T-helper 1 cell treated with Interleukin-12 subunit alpha and Interleukin-12 subunit beta and Interleukin-4 antibody, amounts not matched to agents 30 ng/mL and 1 ng/mL, for 36 hours (primary cell): ENCODE measurements at regions not wholly inside any gene's neighbourhood (a gene's known extent, or its start where the extent isn't known, plus 50 kb on each side); places are given as distances from the start of the nearest gene placed in this dataset.
"Not testable (repeated sequence)": the region's sequence is repeated elsewhere in the genome, so short reads cannot be mapped to it uniquely, and the experiment has no call there.

Source experiments
- intact Hi-C: fragments of 100-400 bp; cut with micrococcal nuclease; formaldehyde crosslinking; loops from one replicate; pipeline ENCODE4 v1.15.1; 2024

DNA sequence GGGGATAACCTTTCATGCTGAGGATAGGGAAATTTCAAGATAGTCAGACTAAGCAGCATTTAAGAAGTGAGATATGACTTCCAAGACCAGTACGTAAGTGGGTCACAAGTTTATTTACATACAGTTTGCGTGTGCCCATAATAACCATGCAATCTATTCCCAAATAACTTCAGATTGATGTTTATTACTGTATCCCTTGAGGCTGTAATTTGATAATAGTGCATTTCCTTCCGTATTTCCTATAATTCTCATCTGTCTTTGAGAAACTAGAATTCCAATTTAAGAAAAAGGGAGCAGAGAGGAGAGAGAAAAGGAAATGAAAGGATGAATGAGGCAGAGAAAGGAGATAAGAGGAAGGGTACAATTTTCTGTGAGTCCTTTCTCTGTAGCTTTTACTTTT, 1073.1 kb downstream of the EPHA3 start:
- intact Hi-C loops: no loop called here

DNA sequence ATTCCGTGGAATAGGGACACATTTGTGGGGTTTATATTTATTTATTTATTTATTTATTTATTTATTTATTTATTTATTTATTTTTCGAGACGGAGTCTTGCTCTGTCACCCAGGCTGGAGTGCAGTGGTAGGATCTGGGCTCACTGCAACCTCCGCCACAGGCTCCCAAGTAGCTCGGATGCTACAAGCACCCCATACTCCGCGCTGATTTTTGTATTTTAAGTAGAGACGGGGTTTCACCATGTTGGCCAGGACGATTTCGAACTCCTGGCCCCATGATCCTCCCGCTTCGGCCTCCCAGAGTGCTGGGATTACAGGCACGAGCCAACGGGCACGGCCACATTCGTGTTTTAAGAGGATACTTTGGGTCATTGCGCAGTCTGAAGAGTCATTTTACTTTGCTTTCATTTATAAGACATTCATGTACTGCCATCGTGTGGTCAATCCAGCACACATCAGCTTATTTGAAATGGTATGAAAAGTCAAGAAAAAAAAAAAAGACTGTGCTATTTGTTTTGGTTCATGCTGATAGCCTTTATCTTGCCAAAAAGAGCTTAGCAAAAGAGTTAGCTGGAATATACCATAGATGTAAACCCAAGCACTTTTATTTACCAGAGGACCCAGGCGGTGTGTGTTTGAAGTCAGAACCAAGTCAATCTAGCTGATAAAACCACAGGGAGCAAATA, 1075.0 kb downstream of the EPHA3 start:
- intact Hi-C loops: not testable (repeated sequence)

DNA sequence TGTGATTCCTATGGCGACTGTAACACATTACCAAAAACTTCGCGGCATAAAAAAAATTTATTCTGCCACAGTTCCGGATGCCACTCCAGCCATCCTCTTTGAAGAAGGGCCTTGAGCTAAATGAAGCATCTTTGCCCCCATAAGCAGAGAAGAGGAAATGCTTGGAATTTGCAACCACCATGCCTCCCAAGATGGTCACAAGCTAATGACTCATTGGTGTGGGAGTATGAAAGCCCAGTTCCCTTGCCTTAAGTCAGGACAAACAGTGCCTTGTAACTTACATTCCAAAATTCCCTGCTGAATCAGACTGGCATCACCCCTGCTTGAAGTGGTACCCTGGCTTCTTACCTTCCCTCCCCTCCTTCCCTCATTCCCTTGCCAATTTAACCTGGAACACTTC, 1077.4 kb downstream of the EPHA3 start:
- intact Hi-C loops: no loop called here

DNA sequence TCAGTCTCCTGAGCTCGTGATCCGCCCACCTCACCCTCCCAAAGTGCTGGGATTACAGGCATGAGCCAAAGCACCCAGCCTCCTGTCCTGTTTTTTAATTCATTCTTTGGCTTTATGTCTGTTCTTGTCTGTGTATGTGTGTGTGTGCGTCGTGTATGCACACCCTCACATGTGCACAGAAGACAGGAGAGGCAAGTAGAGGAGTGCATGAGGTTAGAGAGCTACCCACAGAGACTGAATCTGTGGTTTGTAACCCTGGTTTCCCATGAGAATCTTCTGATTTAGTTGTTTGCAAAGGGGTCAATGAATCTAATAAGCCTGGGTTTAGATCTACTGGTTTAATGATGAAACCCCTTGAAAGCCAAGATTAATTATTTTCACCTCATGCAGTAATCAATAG, 1090.0 kb downstream of the EPHA3 start:
- intact Hi-C loops: not testable (repeated sequence)

DNA sequence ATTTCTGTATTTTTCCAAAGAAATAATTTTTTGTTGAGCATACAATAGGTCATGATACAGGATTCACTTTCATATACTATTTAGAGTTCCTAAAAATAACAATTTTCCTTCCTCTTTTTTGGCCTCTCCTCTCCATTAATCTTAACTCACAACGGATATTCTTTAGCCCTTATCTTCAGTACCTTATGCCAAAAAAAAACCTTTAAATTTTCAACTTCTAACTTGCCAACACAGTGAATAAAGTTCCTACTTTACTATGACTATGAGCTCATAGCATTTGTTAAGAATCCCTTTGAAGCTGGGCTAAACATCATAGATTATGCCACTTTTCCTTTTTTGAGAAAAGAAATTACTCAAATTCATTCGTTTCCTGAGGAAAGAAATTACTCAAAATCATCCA, 1095.5 kb downstream of the EPHA3 start:
- intact Hi-C loops: not testable (repeated sequence)

DNA sequence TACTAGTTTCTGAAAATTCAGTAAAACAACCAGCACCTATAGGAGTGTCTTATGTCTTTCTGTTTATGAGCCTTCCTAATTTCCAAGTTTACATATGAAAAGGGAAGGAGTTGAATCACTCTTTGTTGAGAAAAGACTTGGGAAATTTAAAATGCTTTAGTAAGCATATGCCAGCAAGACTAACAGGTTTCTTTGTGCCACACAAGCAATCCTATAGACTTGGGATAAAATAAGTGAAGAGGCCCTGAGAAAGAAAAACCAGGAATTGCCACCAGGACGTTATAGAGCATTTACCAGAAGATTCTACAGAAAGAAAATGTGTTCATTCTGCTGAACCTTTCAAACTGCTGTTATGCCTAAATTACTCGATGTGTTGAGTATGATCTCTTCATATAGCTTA, 1099.1 kb downstream of the EPHA3 start:
- intact Hi-C loops: not testable (repeated sequence)

DNA sequence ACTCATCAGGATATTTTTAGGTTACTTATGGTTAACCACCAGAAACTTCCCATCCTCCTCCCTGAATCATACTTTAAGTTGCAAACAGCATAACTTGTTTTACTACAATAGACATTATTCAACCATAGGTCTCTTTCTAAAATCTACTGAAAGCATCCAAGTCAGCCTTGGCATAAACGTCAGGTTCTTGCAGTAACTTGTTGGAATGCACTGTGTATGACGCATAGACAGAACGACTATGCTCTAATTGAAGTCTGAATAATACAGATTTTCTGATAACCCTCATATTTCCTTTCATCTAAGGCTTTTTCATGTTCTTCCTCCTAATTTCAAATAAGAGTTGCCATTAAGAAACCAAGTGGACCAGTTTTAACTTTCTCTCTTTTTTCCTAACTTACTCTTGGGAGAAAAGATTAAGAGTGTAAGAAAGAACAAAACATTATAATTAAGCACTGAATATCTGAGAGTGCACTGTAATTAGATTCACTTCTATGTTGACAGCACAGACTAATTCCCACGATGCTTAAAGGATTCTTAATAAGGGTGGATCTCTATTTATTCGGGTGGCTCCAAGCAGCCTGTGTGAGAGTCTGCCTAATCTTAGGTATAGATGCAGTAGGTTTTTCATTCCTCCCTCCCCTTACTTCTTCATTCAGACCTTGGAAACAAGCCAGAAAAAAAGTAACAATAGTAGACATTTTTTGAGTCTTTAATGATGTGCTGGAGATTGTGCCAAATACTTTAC, 1100.1 kb downstream of the EPHA3 start:
- intact Hi-C loops: not testable (repeated sequence)

DNA sequence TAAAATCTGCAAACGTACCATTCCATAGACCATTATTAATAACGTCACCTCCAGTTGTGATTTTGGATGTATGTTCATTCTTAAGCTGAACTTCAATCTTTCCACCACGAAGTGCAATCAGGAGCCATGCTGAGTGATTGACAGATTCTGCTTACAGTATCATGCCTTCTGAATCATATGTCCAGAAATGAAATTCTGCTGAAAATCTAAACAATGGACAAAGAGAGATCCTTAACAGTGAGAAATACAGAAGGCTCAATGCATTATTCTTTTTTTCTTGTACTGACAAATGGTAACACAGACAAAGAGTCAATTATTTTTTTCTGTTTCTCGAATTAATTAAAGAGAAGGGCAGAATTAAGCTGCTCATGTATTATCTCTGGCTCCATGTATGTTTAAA, 1114.5 kb downstream of the EPHA3 start:
- intact Hi-C loops: no loop called here

DNA sequence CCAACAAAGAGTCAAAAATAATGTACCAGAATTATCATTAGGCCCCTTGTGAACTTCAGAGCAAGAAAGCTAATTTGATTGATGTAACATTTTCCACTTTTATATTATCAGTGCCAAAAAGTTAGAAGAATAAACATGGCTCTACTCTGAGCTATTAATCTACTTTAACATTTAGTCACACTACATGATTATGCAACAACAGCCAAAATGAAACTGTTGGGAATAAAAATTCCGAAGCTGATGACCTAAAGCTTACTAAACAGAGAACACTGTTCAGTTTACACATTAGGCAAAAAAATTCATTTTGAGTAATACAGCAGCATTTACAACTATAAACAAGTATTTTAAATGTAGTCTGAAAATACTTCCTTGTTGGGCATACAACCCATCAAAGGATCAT, 1134.1 kb downstream of the EPHA3 start:
- intact Hi-C loops: no loop called here

DNA sequence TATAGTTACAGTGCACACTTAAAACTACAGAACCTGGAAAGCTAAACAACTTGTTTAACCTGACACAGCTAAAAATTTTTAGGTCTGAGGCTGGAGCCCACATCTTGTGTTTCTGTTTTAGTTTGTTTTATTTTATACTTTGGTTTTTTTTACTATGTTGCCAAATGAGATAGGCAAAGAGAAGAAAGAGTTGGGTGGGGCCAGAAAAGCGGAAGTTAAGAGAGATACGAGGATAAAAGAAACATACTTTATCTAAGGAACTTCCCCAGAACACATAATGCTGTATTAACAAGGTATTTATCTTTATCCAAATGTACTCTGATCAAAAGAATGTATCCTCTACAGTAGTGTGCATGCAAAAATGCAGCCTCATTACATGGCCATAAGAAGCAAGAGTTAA, 1145.7 kb downstream of the EPHA3 start:
- intact Hi-C loops: no loop called here

DNA sequence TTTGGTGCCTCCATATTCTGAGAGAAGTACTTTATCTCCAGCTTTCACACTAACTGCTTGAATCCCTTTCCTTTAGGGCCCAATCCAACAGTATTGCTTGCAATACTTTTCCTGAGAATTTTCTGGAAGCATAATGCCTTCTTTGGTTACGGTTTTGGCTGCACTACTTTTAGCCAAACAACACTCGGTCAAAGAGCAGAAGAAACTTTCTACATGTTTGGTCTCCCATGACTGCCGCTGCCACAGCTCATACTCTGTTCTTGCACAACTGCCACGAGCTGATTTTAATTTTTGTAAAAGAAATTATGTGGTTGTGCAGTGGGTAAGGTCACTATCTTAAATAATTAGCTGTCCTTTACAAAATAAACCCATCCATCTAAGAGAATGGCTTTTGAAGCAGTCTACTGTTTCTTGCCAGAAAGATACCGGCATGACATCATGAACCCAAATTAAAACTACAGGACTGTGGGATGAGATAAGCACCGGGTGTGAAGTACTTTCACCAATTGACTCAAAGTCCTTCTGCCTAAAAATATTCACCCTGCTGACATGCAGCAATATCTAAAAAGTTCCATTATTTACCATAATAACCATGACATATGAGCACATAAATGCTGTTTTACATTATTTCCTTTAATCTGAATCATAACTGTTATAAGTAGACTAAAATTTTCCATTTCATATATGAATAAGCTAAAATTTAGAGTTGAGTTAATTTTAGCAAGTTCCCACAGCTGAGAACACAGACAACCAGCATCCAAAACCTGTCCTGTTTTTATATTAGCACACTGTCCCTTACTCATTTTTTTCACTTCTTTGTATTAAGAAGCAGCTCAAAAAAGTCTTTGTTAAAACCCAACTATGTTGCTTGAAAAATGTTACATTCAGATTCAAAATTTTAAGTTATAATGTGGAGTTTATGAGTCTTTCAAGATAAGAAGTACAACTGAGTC, 1154.3 kb downstream of the EPHA3 start:
- intact Hi-C loops: no loop called here
